Right lobe of liver (tissue), 6 donors: ENCODE measurements at regions not wholly inside any gene's neighbourhood (a gene's known extent, or its start where the extent isn't known, plus 50 kb on each side); places are given as distances from the start of the nearest gene placed in this dataset.

Experiments
- ATAC-seq, 4 donors: fragments of 200-7000 bp; cut with Tn5 transposase; one replicate each; pipeline ENCODE4 v1.9.1; 2020; ENCODE audit warnings: mild to moderate bottlenecking in 4 of 4, moderate library complexity in 4 of 4
- DNase-seq, 3 donors: peaks; one replicate each; pipeline ENCODE4 v3.0.0-alpha.2; 2020
- H3K27ac ChIP-seq, 3 donors: fragments of 200-600 bp; one replicate each; pipeline ENCODE4 v1.8.0; 2022
- H3K27me3 ChIP-seq, 2 donors: fragments of 200-600 bp; one replicate each; pipeline ENCODE4 v1.8.0; 2022
- H3K36me3 ChIP-seq, 4 donors: fragments of 200-600 bp; sonication (generic) in 1 of 4; one replicate each; pipeline versions ENCODE4 v1.5.1 to v1.8.0; 2017 to 2022; ENCODE audit warnings: control low read depth in 1 of 4
- H3K4me1 ChIP-seq, 4 donors: fragments of 200-600 bp; sonication (generic) in 1 of 4; one replicate each; pipeline versions ENCODE4 v1.5.1 to v1.8.0; 2017 to 2022; ENCODE audit warnings: control low read depth in 1 of 4
- H3K4me3 ChIP-seq, 3 donors: fragments of 200-600 bp; one replicate each; pipeline ENCODE4 v1.8.0; 2022
- H3K9me3 ChIP-seq, 4 donors: fragments of 200-600 bp; sonication (generic) in 1 of 4; one replicate each; pipeline versions ENCODE4 v1.5.1 to v1.8.0; 2017 to 2022; ENCODE audit warnings: control low read depth in 1 of 4
- POLR2A ChIP-seq: fragments of 450-650 bp; IDR thresholded peaks from one replicate; pipeline ENCODE4 v1.6.1; 2017; ENCODE audit warnings: antibody characterized with exemption, mild to moderate bottlenecking
- WGBS: methylation state at CpG from one replicate; pipeline ENCODE4 v1.1.6; 2018; ENCODE audit warnings: low coverage, low lambda C conversion rate; ENCODE audit not compliant: insufficient coverage; ENCODE audit errors: missing lambda C conversion rate; 5-methylcytosine and 5-hydroxymethylcytosine counted together
- intact Hi-C, 2 donors: fragments of 100-400 bp; cut with DNase I; formaldehyde crosslinking; loops; one replicate each; pipeline versions ENCODE4 v1.11.2 to v1.14.1; 2022
- TF ChIP-seq, protein P1 (sequence below), 4 donors: fragments of 200-600 bp in 3 of 4; fragments of 450-650 bp in 1 of 4; IDR thresholded peaks; one replicate each; pipeline versions ENCODE4 v1.5.1 to v1.8.0; 2016 to 2022; ENCODE audit warnings: antibody characterized with exemption in 4 of 4, mild to moderate bottlenecking in 2 of 4
- donor health status: DM: no; HTN: yes; CAD: no.
- donor health status: DM: no; HTN: no; CAD: no.
- donor health status: DM: no; HTN: no; CAD: no.
- donor health status: DM: no; HTN: yes; CAD: no.
- donor health status: DM: no; HTN: yes; CAD: no.

GRCh38 chr1:221015159-221015790, 136.0 kb downstream of the HLX start:
- Histone ChIP-seq H3K4me3 (no peak overlapping the region), H3K27me3 (no peaks in the 10 kb centered on the region), H3K36me3 (no peaks in the 10 kb centered on the region), H3K9me3 (no peaks in the 10 kb centered on the region), H3K4me1 (no peaks in the 10 kb centered on the region), H3K27ac (no peak overlapping the region)
- intact Hi-C loops = no loop called here
- 83% methylated on average over 5 of the region's 5 CpGs for WGBS
- ATAC-seq (no peak), DNase-seq (no peak)
- TF ChIP-seq POLR2A = no peak
- TF ChIP-seq, protein P1, sequence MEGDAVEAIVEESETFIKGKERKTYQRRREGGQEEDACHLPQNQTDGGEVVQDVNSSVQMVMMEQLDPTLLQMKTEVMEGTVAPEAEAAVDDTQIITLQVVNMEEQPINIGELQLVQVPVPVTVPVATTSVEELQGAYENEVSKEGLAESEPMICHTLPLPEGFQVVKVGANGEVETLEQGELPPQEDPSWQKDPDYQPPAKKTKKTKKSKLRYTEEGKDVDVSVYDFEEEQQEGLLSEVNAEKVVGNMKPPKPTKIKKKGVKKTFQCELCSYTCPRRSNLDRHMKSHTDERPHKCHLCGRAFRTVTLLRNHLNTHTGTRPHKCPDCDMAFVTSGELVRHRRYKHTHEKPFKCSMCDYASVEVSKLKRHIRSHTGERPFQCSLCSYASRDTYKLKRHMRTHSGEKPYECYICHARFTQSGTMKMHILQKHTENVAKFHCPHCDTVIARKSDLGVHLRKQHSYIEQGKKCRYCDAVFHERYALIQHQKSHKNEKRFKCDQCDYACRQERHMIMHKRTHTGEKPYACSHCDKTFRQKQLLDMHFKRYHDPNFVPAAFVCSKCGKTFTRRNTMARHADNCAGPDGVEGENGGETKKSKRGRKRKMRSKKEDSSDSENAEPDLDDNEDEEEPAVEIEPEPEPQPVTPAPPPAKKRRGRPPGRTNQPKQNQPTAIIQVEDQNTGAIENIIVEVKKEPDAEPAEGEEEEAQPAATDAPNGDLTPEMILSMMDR (IDR thresholded peaks at IDR 0.05) = no peak

- intact Hi-C loops = no loop called here
These were observed 137.5 kb downstream of the HLX start for GRCh38 chr1:221016751-221017150.

DNA sequence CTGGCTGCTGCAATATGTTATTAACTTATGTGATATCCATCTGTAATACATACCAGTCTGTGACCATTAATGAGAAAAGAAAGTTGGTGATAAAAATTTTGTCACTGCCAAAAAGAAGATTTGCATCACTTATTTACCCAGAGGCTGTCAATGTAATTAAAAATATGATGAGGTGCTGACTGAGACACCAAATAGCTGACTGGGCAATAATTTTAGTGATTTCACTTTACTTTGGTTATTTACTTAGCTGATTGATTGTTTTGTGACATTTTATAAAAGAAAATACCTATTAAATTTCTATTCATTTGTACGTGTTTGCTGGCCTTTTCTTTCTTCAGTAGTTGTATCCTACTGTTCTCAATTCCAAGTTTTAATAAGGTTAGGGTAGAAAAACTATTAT, 139.2 kb downstream of the HLX start:
- TF ChIP-seq POLR2A = no peak
- TF ChIP-seq, protein P1 (IDR thresholded peaks at IDR 0.05) = no peak
- no peak for ATAC-seq
- Histone ChIP-seq H3K9me3 (no peaks in the 10 kb centered on the region), H3K27me3 (no peaks in the 10 kb centered on the region), H3K4me1 (no peaks in the 10 kb centered on the region), H3K36me3 (no peaks in the 10 kb centered on the region), H3K27ac (no peak overlapping the region), H3K4me3 (no peak overlapping the region)
- 76% methylated on average over 1 of the region's 1 CpG for WGBS
- intact Hi-C loops = no loop called here
- DNase-seq = no peak

More at GRCh38 chr1:221016751-221017150, 137.5 kb downstream of the HLX start:
- H3K4me1 ChIP-seq = no peaks in the 10 kb centered on the region
- DNase-seq (no peak), ATAC-seq (no peak)
- H3K36me3 ChIP-seq = no peaks in the 10 kb centered on the region
- H3K9me3 ChIP-seq = no peaks in the 10 kb centered on the region
- no peak overlapping the region for H3K4me3 ChIP-seq
- TF ChIP-seq POLR2A = no peak
- TF ChIP-seq, protein P1 (IDR thresholded peaks at IDR 0.05) = no peak
- no peak overlapping the region for H3K27ac ChIP-seq
- H3K27me3 ChIP-seq = no peaks in the 10 kb centered on the region

GRCh38 chr1:221022331-221022730, 143.1 kb downstream of the HLX start:
- intact Hi-C loops = no loop called here

More at GRCh38 chr1:221022331-221022730, 143.1 kb downstream of the HLX start:
- WGBS = 59% methylated on average over 2 of the region's 3 CpGs
- Histone ChIP-seq H3K4me3 (no peak overlapping the region), H3K27me3 (no peaks in the 10 kb centered on the region), H3K9me3 (no peaks in the 10 kb centered on the region), H3K36me3 (no peaks in the 10 kb centered on the region), H3K4me1 (no peaks in the 10 kb centered on the region), H3K27ac (no peak overlapping the region)
- TF ChIP-seq, protein P1 (IDR thresholded peaks at IDR 0.05) = no peak
- TF ChIP-seq POLR2A = no peak
- no peak for ATAC-seq
- DNase-seq = no peak
